Uterus (tissue), 2 donors: ENCODE measurements at regions not wholly inside any gene's neighbourhood (a gene's known extent, or its start where the extent isn't known, plus 50 kb on each side); places are given as distances from the start of the nearest gene placed in this dataset.

Experiments used
- POLR2A ChIP-seq, 2 donors: fragments of 450-650 bp; IDR thresholded peaks; one replicate each; pipeline ENCODE4 v1.6.1; 2016; ENCODE audit warnings: antibody characterized with exemption in 2 of 2, mild to moderate bottlenecking in 1 of 2, moderate library complexity in 1 of 2
- TF ChIP-seq, protein P1 (sequence below), 4 experiments: fragments of 200-600 bp in 2 of 4; fragments of 450-650 bp in 2 of 4; sonication (generic) in 2 of 4; IDR thresholded peaks; one replicate each; pipeline ENCODE4 v1.5.1; 2016 to 2019; ENCODE audit warnings: antibody characterized with exemption in 4 of 4, mild to moderate bottlenecking in 2 of 4, moderate library complexity in 1 of 4

DNA sequence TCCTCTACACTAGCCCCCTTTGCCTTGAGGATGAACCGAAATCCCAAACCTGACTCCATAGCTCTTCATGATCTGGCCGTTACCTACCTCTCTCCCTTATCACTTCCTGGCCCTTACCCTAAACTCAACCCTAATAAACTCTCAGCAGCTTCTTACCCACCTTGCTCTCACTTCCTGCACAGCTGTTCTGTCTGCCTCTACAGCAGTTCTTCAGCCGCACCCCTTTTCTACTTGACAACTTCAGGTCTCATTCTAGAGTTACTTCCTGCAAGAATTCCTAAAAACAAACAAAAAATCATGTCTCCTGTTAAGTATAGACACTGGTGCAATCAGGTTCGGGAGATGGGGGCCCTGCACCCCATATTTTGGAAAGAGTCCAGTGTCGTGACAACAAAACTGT is 239.9 kb upstream of the CELF2 start:
- TF ChIP-seq, protein P1, sequence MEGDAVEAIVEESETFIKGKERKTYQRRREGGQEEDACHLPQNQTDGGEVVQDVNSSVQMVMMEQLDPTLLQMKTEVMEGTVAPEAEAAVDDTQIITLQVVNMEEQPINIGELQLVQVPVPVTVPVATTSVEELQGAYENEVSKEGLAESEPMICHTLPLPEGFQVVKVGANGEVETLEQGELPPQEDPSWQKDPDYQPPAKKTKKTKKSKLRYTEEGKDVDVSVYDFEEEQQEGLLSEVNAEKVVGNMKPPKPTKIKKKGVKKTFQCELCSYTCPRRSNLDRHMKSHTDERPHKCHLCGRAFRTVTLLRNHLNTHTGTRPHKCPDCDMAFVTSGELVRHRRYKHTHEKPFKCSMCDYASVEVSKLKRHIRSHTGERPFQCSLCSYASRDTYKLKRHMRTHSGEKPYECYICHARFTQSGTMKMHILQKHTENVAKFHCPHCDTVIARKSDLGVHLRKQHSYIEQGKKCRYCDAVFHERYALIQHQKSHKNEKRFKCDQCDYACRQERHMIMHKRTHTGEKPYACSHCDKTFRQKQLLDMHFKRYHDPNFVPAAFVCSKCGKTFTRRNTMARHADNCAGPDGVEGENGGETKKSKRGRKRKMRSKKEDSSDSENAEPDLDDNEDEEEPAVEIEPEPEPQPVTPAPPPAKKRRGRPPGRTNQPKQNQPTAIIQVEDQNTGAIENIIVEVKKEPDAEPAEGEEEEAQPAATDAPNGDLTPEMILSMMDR (IDR thresholded peaks at IDR 0.05): no peak
- no peak for TF ChIP-seq POLR2A (IDR thresholded peaks at IDR 0.05)
